GM19463 (cell line): ENCODE measurements at regions not wholly inside any gene's neighbourhood (a gene's known extent, or its start where the extent isn't known, plus 50 kb on each side); places are given as distances from the start of the nearest gene placed in this dataset.

Experiments
- ATAC-seq: cut with Tn5 transposase; IDR thresholded peaks from one replicate; pipeline ENCODE4 v1.9.1; 2021; ENCODE audit warnings: mild to moderate bottlenecking, moderate library complexity; ENCODE audit not compliant: unreplicated experiment

DNA sequence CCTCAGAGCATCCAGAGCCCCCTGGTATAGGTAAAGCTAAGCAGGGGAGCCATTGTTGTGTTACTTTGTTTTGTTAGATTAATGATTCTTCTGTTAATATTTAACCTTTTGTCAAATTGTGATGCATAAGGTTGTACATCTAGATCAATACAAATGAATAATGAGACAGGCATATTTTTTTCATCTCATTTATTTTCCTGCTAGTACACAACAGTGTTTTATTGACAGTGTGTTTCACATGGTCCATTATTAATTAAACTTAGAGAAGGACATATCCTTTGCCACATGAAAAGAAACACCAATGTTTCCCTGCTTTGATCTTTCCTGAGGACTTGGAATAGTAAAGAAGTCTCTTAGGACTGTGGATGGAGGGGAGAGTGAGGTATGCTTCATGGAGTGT lies 543.6 kb upstream of the CFAP20DC start:
- ATAC-seq = no peak

DNA sequence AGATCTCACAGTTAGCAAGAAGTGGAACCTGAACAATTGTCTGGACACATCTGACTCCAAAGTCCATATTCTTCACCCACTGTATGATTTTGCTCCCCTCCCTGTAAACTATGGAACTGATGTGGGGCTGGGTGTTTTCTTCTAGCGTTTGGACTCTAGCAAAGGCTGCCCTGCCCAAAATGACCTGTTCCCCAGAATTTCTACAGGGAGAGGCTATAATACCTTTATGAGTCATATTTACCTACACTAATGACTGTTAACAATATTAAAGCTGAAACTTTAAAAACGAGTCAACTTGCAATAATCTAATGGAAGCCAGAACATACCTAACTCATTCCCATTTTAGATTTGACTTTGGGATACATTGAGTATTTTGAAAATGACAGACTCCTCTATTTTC lies 531.2 kb upstream of the CFAP20DC start:
- no peak for ATAC-seq

DNA sequence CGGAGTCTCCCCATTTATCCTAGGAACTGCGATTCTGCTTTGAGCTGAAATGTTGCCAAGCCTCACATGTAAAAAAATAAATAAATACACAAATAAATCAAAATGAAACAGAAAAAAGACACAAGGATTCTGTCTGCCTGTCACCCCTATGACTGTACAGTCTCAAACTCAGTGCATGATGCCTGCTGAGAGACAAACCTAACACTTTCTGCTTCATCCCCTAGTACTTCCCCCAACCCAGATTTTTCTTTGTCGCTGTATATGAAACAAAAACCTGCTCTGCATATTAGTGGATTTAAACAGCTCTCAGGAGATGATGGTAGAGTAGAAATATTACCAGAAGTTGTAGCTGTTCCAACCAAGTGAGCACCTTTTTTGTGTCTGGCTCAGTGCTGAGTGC lies 530.7 kb upstream of the CFAP20DC start:
- ATAC-seq = no peak

DNA sequence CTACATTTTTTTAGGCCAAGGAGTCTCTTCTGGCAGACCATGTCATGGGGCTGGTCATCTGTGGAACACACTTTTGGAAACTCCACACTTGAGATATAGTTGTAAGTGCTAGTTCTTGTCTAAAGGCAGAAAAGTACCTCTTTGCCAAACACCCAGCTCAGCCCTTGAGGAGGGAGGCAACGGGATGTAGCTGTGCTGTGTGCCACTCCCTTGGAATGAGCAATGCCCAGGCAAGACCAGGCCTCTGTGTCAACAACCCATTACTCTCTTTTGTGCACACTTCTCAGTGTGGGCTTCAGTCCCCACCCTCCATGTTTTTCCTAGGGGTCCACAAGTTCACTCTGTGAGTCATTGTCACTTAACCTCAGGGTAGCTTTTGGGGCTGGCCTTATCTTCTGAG lies 528.3 kb upstream of the CFAP20DC start:
- ATAC-seq = no peak

DNA sequence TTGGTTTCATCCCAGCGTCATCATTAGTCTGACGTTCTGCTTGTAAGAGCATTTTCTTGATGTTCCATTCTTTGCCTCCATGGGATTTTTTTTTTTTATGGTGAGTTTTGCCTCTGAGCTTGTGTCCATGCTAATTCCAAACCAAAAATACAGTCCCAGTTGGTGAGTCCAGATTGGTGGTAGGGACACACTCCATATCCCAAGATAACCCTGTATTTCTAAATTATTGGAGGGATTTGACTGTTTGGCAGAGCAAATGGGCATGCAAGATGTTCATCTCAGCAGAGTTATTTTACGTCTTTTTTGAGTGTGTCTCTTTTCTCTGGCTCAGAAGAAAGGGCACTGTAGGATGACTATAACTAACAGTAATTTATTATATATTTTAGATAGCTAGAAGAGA lies 526.8 kb upstream of the CFAP20DC start:
- no peak for ATAC-seq

DNA sequence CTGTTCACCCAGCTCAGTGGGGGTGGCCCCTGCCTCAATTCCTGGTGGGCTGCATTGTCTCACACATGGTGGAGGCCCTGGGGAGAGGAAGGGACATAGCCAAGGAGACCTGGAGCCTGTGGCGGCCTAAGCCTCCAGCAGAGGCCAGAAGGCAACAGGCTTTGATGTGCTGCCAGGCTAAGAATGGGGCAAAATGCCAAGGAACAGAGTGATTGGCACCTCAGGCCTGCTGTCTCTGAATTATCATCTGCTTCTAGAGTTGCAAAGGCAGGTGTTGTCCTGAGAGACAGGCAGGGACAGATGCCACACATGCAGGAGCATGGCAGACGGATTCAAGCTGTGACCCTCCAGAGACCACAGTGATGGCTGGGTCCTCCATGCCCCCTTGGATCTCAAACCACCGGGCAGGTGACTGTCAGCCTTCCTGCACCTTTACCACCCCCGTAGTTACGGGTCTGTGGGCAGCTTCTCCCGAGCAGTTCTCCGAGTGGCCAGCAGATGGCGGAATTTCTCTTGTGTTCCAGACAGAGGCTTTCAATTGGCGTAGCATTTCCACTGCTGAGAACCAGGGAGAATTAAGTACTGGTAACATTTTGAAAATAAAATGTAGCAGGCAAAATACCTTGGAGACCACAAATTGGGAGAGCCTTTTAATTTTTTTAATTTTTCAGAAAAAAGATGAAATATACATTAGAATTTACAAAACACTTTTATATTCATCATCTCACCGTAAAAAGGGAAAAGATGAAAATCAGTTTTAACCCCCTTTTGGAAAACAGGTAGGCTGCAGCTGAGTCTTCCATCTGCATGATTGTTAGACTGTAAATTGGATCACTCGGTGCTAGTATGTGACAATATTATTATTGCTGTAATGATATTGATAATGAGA lies 525.5 kb upstream of the CFAP20DC start:
- ATAC-seq = peak; percentile 84

DNA sequence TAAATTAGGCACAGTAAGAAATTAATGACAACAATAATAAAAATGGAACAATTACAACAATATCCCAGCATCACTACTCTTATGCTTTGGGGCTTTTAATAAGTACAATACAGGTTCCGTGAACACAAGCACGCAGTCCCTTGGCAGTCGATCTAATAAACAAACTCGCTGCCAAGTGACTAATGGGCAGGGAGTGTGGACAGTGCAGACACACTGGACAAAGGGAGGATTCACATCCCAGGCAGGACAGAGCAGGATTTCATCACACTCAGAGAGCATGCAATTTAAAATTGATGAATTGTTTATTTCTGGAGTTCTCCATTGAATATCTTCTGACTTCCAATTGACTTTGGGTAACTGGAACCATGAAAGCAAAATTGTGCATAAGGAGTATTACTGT lies 524.1 kb upstream of the CFAP20DC start:
- no peak for ATAC-seq

DNA sequence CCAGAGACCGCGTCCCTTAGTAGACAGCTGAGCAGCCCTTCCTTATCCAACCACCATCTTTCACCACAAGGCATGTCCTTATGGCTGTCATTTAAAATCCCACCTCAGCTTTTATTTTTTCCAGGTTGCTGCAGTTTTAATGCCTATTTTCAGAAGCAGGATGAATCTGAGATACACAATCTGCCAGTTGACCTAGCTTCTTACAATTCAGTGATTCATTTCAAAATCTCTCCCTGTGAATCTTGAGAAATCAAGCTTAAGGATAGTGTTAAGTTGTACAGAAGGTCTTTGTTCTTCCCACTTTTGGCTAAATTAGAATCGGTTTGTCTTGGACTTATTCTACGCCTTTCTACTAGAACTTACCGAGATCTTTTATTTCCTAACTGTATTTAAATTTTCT lies 522.3 kb upstream of the CFAP20DC start:
- ATAC-seq = no peak

DNA sequence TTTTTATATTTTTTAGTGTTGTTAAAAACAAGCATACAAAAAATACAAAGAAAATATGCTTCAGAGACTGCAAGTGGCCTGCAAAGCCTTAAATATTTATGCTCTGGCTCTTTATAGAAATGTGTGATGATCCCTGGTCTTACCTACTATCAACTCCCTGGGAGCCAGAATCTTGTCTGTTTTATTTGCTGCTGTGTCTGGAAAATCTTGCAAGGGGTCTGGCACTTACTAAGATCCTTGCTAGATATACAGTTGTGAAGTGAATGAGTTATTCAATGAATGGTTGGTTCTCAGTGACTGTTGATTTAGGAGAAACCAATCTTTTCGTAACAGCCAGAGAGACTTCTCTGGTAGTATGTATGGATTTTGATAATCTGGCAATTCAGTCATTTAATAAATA lies 521.0 kb upstream of the CFAP20DC start:
- ATAC-seq = no peak

DNA sequence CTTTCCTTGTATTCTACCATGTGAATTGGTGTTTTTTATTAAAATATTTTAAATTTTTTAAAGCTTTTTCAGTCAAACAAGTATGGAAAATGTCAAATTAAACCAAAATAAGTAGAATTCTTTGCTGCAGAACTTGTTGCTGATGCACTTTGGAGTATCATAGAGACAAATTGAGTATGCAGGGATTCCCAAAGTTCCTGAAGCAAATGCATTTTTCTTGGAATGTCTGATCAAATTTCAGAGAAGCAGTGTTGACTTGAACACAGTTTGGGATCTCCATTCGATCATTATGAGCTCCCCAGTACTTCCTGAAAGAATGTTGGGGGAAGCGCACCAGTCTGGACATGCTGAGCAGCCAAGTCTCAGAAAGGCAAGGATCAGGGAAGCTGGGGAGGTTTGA lies 517.8 kb upstream of the CFAP20DC start:
- ATAC-seq = no peak

DNA sequence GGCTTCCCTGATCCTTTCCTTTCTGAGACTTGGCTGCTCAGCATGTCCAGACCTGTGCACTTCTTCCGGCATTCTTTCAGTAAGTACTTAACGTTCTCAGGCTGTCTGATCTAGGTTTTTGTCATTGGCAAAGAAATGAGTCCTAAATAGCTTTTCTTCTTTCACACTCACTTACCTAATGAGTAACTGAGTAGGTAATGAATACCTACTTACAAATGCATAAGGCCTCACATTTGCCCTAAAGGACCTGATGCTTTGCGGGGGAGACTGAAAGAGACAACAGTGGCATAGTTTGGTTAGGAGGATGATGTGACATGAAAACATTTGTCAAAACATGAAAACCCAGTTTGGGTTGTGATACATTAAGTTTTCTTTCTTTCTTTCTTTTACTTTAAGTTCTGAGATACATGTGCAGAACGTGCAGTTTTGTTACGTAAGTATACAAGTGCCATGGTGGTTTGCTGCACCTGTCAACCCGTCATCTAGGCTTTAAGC lies 516.7 kb upstream of the CFAP20DC start:
- peak; percentile 97 for ATAC-seq

DNA sequence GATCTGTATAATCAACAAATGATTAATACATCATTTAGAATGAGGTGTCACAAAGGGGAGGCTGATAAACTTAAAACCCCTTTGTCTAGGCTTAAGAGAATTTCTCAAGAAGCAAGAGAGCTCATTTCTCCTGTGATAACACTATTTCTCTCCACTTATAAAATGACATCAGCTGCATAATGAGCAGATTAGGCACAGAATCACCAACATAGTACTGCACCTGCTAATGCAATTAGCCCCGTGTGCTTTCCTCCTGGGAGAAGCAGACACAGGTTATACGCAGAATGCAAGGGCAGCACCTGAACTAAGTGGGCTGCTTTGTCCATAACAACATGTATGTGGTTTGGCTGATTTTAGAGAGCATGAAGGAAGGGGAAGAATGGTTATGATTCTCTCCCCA lies 515.3 kb upstream of the CFAP20DC start:
- ATAC-seq = no peak

DNA sequence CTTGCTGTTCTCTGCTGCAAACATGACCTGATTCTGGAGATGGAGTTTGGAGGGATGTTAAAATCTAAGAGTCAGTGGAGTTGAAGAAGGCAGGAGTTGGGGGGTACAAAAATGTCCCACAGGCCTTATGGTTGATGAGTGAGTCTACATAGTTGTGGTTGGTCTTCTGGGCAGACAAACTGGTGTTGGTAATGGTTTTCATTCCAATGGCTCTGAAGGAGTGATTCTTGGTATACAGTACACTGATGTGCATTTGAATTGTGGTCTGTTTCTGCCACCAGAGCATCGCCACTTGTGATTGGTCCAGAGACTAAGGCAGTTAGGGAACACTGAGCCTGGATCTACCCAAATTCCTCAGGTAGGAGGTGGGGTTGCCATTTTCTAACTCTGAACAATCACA lies 514.1 kb upstream of the CFAP20DC start:
- no peak for ATAC-seq

DNA sequence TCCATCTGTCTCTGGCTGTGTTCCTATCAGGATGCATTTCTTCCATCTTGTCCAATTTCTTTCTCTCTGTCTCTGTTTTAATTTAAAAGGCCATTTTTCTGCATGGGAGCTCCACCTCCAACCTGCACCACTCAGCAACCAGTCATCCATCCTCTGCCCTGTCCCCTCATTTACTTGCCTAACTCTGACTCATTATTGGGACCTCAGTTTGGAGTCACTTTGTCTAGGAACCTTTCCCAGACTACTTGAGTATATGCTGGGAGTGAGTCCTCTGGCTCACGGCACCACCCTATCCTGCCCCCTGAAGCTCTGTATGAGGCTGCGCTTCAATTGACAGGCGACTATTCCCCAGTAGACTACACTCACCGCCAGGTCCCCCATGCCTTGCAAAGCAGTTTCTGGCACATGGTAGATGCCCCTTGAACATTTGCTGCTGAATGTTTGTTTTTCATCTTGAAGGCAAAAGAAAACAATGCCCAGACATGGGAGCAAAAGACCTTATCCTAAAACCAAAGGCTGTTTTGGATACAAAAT lies 513.3 kb upstream of the CFAP20DC start:
- ATAC-seq = no peak

DNA sequence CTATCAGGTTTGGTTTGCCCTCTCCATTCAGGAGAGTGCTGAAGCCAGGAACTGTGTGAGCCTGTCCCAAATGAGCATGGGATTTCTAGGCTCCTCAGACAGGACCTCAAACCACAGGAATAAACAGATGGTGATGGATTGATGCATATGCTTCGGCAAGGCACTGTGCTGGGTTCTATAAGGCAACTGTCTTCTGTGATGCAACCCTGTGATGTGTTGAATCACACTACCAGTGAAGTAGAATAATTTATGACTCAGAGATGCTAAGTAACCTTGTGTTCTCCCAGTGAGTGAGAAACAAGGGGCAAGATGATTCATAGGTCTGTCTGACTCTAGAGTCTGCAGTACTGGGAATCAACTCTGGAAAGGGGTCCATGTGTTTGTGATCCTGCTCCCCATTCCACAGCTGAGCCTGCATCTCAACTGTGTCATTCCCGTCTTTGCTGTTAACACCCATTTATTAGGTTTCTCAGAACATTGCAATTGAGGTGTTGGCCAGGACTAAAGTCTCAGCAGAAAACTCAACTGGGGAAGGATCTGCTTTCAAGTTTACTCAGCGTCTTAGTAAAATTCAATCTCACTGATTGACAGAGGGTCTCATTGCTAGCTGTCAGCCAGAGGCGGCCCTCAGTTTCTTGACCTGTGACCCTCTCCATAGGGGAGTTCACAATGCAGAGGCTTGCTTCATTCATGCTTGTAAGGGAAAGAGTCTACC lies 510.1 kb upstream of the CFAP20DC start:
- no peak for ATAC-seq

DNA sequence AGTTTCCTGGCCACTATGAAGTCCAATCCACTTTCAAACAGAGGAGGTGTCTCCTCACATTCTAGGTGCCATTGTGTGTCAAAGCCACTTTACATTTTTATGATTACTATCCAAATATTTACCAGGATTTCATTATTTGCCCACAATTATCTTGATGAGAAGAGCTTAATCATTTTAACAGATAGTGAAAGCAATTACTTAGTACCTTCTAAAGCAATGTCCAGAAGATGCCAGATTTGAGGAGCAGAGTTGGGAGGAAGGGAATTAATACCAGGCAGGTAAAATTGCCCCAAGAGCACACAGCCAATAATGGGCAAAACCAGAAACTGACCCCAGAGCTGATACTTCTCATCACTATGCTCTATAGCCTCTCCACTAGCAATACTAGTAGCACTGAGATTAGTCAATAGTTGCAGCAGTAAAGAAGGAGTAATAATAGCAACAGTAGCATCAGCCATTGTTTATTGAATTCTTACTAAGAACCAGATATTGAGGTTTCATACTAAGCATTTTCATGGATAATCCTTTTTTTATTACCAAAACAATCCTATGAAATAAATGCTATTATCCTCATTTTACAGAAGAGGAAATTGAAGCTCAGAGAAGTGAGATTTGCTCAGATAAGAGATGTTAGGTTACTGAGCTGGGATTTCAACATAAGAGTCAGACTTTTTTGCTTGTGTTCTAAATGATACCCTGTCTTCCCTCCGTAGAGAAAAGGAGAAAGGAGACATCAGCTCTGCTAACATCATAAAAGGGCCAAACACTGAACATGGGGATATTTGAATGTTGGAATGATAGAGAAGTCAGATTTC lies 509.3 kb upstream of the CFAP20DC start:
- no peak for ATAC-seq

DNA sequence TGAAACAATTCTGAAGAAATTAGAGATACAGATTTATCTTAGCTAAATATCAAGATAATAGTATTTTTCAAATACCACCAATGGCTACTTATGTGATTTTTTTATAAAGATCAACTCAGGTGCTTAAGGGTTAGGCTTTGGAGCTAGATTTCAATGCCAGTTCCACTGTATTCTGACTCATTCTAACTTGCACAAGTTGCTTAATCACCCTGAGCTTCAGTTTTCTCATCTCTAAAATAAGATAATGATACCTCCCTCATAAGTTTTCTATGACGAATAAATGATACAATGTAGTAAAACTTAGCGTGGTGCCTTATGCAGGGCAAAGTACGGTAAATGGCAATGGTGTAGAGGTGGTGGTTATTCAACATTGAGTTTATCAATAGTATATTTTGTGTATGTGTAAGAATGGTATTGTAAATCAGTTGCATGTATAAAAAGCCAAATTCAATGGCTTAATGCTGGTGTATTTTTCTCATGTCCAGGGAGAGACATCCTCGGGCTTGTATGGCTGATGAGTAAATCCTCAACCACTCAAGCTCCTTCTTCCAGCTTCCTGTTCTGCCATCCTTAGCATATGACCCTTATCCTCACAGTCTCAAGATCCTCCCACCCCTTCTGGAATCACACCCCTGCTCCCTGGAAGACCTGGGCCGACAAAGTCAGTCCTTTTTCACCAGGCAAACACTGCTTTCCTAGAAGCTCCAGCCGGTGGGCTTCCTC lies 505.9 kb upstream of the CFAP20DC start:
- ATAC-seq = no peak

DNA sequence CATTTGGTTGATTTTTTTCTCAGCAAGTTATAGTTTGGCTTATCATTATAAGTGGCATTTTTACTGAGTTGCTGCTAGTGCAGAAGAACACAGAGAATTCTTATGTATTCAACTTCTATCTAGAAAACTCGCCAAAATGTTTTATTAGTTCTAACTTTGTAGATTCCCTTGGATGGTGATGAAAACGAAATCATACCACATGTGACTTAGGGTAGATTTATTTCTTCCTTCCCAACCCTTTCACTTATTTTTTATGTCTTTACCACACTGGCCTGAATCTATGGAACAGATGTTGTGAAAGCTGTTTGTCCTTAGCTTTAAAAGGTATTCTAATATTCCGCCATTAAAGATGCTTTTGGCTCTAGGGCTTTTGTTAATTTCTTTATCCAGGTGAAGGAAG lies 503.3 kb upstream of the CFAP20DC start:
- no peak for ATAC-seq

DNA sequence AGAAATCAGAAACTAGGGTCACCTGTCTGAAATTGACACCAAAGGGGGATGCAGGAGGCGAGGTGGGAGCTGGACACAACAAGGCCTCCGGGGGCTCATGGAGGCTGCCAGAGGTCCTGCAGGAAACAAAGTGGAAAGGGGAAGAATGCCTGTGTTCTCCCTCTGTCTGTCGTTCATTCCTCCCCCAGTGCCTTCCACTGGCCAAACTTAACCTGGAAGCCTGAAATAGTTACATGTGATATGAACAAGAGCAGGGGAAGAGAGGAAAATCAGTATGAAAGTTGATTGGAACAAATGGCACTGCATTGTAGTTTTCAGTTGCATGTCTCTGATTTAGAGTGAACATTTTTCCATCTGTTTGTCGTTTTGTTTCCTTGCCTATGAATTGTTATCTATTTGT lies 502.0 kb upstream of the CFAP20DC start:
- ATAC-seq = no peak

DNA sequence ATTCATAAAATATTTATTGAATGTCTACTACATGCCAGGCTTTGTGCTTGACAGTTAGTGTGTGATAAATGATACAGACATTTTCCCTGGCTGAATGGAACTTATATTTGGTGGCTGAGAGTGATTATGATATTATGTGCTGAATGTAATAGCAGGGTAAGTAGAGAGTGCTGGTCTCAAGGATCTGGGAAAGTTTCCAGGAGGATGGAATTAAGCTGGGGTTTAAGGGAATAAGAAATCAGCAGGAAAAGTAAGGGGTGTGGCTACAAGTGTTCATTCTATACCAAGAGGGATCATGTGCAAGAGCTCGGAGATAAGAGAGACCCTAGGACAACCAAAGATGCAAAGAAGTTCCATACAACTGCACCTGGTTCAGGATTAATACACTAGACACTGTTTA lies 500.1 kb upstream of the CFAP20DC start:
- ATAC-seq = no peak
